ENCODE measurements at regions not wholly inside any gene's neighbourhood (a gene's known extent, or its start where the extent isn't known, plus 50 kb on each side); places are given as distances from the start of the nearest gene placed in this dataset.

DNA sequence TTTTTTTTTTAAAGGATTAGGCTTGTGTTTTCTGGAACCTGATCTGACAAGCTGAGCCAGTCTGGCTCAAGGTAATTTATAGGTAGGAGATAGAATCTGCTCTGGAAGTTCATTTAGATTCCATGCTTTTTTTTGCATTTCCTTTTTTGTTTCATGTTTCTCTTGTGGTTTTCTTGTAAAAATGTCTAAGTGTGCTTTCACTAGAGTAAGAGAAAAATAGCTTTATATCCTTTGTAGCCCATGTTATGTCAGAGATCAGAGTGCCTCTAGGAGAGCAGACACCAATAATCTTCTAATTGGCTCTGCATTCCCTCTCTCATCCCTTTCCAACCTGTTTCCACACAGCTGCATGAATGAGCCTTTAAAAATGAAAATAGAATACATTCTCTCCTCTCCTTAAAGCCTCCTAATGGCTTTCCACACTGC, 389.8 kb upstream of the KCNMB2 start:
- DNase-seq: no peak

DNA sequence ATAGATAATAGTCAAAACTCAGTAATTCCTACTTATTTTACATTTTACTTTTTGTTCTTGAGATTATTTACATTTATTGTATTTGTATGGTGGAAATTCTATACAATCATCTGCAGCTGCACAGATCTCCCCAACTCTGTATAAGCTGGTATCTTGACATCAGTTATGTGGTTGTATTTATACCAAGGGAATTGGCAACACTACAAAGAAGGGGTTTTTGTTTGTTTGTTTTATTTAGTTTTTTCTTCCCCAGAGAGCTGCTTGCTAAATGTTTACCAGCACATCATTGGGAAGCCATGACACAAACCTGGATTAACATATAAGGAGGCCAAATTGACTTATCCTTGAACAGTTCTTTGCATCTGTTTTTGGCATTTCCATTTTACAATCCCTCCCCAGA, 389.2 kb upstream of the KCNMB2 start:
- no peak for DNase-seq

DNA sequence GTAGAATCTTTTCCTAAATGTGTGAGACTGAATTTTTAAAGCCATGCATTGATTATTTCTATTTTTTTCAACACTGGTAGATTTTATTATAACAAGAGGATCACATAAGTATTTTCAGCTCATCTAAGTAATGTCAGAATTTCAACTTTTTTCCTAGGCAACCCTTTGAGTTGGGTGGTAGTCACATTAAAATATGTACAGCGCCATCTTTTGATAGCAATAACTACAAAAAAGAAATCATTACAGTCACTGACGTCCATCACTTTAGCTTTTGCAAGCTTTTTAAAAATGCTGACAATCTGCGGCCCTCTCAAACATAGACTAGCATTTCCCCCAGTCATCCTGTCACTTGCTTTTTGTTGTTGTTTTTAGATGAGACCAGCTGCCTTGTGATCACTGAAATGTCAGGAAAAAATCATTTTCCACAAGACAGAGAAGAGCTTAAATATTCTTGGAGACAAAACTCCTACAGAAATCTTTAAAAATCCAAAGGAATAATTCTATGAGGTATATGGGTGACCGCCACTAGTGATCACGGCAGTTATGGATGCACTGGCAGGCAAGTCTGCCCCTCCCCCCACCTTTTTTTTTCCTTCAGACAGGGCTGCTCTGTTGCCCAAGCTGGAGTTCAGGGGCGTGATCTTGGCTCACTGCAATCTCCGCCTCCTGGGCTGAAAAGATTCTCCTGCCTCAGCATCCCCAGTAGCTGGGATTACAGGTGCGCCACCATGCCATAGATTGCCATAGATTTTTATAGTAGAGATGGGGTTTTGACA, 384.0 kb upstream of the KCNMB2 start:
- no peak for DNase-seq

DNA sequence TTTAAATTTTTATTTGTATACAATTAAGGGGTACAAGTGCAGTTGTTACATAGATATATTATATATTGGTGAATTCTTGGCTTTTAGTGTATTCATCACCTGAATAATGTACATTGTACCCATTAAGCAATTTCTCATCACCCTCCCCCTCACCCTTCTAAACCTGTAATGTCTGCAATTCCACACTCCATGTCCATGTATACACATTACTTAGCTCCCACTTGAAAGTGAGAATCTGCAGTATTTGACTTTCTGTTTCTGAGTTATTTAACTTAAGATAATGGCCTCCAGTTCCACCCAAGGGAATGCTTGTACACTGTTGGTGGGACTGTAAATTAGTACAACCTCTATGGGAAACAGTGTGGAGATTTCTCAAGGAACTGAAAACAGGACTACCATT, 383.2 kb upstream of the KCNMB2 start:
- DNase-seq: no peak

DNA sequence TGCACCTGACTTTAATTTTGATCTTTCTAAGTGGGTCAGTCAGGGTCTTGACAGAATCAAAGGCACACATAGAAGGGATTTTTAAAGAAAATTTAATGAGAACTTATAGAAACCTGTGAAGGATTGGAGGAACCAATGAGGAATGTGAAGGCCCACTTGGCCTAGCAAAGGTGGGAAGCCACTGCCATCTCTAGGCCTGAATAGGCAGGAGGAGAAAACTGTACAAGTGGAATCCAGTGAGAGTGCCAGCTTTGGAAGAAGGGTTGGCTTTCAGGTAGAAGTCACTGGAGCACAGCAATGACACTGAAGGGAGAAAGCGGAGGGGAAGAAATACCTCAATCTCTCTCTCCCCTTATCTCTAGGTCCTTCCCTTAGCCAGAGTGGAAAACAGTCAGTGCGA, 380.7 kb upstream of the KCNMB2 start:
- no peak for DNase-seq

DNA sequence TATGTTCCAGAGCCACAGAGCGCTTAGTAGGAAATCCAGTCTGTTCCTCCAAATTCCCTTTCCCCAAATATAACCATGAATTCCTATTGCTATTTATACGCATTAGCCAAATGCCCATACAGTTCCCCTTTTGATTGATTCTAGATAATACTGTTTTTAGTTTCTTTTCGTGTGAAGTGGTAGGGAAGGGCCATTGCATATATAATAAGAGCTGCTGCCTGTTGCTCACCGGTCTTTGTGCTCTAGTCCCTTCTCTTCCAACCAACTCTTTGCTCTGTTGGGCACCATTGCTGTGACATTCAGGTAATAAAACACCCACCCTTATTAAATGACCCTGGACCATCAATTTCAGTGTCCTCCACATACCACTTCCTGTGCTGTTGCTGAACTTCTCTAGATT, 379.9 kb upstream of the KCNMB2 start:
- DNase-seq: no peak

DNA sequence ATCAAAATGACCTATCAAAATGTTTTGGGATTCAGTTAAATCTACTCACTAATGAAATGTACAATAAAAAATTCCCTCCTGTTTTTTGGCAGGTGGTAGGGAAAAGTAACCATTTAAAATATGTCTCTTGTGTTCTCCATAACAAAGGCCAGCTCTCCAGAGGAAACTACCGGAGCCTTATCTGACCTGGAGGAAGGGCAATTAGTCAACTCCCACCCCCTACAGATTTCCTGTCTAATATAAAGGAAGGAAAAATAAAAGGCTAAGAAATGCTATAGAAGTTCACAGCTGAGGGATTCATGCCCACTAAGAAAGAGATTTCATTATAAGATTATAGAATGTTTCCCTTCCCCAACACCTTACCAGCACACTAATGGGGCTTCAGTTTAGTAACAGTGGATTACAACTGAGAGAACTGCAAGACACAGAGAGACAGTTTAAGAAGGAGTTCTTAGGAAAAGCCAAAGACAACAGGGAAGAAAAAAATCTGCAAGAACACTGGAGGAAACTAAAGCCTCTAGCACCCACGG, 376.5 kb upstream of the KCNMB2 start:
- no peak for DNase-seq

DNA sequence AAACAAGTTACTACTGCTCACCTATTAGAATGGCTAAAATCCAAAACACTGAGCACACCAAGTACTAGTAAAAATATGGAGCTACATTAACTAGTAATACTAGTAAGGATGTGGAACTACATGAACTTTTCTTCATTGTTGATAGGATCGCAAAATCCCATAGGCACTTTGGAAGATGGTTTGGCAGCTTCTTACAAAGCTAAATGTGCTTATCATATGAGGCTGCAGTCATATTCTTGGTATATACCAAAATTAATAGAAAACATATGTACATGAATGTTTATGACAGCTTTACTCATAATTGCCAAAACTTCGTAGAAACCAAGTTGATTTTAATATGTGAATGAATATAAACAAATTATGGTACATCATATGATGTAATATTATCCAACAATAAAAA, 366.8 kb upstream of the KCNMB2 start:
- DNase-seq: no peak

DNA sequence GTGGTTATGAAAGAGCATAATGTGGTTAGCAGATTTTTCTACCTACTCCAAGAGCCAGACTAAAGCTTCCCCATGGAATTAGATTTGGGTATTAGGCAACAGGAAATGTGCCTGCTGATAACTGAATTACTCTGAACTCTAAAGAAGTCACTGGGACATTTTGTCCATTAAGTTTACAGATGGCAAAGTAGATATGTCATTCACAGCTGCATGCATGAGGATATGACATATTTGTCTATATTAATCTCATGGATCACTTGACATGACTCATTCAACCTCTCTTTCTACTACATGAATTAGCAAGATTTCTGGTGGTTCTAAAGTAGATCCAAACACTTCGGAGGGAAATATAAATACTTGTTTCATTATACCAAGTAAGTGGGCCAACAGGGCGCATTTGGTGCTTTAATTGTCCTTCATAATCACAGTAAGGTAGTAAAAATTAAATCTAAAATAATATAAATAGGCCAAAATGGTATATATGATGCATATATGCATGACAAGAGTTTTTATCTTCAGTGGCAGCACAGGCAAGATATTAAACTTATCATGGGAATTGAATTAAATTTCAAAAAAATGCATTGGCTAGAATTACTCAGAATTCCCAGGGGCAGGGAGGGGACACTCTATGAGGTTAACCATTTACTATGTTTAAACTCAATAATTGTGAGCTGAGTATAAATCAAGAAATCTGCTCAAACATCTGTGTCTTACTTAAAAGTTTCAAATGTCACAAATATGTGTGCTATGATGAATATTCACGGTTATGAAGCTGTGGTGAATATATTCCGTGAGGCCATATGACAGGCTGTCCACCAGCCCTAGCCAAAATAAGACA, 365.3 kb upstream of the KCNMB2 start:
- DNase-seq: no peak

DNA sequence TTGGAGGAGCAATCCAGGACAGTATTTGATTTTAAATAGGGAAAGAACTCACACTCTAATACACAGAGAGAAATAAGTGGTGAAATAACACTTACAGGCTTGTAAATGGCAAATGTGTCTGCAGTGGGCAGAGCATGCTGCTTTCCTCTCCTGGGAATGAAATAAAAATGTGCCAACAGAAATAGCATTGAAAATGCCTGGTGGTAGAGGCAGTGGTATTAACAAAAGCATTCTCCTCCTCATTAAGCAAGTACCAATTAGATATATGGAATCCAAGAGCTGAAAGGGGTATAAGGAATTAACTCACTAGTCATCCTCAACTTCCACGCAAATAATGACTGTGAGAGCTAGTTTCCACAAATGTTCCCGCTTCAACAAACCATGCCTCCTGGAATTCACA, 364.1 kb upstream of the KCNMB2 start:
- DNase-seq: no peak

DNA sequence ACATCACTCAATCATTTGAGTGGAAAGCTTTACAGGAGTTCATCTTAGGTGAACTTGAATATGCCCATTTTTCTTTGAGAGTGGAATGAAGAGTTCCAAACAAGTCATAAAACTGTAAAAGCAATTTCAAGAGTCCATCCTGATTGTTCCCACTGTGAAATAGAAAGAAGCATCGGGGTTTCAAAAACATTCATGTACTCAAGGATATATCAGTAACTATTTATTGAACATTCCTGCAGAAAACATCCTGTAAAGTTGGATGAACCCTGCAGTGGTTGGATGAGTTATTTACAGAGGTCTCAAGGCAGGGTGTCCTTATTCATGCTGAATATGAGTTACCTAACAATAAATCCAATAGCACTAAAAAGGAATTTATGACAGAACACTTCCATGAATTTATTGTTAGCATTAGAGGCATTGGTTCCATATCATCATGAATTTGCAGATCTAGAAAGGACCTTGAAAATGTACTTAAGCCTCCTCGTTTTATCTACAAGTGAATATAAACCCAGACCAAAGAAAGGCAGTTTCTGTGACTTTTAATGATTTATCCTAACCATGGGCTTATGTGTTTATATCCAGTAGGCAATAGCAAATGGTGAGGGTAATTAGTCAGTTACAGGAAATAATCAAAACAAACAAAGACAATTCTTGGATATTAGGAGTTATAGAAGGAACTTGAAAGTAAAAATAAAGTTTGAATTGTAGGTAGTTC, 361.9 kb upstream of the KCNMB2 start:
- no peak for DNase-seq

DNA sequence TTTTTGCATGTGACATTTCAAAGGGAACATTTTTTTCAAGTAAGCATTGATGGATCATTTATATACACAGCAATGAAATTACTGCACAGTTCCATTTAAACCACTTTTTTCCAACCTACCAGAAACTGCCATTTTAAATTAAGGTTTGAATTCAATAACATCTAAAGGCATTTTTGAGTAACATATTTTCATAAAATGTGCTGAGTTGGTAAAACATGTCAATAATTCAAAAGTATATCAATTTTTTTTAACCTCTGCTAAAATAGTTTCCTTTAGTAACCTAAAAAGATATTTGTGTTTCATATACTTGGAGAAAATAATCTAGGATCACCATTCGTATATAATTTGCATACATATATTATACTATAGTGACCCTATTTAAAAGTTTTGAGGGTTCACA, 355.1 kb upstream of the KCNMB2 start:
- DNase-seq: no peak

DNA sequence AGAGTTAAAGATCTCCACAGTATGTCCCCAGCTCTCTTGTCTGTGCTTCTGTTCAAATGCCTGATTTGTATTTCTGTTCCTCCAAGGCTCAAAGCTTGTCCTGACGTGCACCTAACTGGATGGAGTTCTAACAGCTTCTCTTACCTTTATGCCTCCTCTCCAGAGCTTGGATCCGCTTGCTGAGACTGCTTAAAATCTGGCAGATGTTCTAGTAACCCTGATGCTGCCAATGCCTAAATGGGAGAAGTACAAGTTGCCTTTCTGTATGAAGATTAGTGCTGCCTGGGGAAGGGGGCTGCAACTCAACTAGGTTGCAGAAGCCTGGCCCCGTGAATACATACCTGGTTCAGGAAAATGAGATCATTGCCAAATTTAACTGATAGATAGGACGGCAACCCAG, 354.5 kb upstream of the KCNMB2 start:
- DNase-seq: no peak

DNA sequence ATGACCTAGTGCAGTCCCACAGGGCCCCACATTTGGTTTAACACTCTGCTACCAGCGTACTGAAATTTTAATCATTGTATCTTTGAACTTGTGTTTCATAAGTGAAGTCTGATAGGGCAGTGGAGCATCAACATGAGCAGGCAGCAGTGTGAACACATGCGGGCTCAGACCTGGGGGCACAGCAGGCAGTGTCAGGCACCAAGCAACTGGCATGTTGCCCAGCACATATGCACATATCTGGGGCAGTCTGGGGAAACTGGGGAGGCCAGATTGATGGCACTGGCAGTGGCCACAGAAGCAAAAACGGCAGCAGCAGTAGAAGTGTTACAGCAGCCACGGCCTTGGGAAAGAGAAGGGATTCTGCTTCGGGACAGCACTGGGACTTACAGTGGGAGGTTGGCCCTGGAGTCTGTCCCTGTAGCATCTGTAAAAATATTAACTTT, 353.9 kb upstream of the KCNMB2 start:
- DNase-seq: no peak

DNA sequence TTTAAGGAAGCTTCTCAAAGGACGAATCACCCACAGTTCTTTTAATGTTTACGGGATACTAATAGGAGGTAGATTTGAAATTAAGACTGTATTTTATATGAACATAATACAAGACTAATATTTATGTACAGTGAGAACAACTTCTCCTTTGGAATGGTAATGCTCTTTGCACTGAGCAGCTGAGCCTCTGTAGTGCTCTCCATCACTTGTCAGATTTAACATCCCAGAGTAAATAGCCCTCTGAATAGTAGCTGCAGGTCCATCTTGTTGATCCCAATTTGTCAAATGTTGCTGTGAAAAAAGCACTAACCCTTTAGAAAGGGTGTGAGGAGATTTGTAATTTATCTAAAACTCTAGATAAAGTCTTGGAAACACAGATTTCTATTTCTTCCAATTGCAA, 351.4 kb upstream of the KCNMB2 start:
- DNase-seq: no peak

DNA sequence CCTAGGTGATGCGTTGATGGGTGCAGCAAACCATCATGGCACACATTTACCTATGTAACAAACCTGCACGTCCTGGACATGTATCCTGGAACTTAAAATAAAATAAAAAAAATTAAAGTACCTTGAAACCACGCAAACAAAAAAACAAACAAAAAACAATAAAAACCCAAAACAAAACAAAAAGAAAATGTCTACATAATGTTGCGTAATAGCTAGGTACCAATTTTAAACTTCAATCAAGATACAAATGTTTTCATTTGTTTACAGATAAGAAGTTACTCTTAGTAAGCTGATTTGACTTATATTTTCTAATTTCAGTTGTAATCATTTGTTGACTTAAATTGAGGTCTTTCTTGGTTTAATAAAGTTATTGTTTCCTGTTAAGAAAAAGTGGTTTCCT, 349.6 kb upstream of the KCNMB2 start:
- DNase-seq: no peak

DNA sequence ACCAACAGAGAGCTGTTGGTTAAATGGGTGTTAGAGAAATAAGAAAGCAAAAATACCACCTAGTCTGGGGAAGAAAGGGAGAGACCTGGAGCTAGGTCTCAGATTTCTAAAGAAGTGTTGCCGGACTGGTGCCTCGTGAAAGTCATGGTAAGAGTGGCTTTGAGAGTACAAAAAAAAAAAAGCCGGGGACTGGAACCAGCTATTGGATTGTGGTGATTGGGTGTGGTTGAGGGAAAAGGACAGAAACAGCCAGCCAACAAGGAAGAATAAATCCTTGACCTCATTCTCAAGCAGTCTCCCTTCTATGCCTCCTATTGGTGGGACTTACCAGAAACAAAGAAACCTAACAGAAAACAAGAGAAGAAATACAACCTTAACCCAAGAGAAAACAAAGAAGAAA, 346.4 kb upstream of the KCNMB2 start:
- no peak for DNase-seq

DNA sequence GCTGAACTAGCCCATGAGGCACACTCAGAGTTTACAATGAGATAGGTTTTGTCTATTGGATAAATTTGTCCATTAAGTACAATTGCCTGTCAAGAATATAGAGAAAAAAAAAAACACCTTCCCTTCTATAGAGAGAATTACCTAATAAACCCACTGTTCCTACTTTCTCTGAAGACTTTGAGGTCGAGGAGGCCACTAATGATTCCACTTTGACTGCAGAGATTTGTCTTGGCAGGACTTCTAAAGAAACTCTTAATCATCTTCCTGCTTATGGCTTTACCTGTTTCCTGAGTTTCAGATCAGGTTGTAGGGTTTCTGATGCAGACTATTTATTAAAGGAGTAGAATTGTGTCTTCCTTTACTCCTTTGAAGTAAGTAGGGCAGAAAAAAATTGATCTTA, 342.4 kb upstream of the KCNMB2 start:
- DNase-seq: no peak

DNA sequence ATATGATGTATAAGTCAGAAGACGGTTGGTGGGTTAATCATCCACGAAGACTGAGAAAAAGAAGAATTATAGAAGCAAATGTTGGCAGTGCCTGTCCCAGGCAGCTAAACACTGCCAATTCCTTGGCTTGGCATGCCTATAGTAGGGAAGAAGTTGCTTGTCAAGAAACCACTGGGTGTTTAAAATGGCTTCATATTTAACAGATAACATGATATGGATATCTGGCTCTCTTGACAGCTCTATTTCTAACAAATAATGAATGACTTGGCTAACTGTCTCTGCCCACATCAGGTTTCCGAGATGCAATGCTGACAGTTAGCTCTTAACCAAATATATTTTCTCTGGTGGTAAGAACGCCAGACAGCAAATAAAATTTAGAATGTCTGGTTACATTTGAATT, 341.7 kb upstream of the KCNMB2 start:
- no peak for DNase-seq

DNA sequence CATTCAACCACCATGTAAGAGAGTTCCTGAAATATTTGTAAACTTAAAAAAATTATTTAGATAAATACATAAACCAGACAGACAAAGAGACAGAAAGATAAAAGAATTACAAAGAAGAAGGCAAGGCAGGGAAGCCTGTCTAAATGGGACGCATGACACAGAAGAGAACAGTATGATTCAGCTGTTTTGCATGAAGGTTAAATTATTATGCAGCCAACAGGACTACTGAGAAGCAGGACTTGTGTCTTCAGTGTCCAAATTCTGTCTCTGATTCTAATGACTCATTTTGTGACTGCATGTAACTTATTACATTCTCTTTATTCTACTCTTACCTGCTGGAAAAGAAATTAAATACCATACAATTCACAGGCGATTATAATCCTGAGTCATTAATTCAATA, 340.4 kb upstream of the KCNMB2 start:
- no peak for DNase-seq

DNA sequence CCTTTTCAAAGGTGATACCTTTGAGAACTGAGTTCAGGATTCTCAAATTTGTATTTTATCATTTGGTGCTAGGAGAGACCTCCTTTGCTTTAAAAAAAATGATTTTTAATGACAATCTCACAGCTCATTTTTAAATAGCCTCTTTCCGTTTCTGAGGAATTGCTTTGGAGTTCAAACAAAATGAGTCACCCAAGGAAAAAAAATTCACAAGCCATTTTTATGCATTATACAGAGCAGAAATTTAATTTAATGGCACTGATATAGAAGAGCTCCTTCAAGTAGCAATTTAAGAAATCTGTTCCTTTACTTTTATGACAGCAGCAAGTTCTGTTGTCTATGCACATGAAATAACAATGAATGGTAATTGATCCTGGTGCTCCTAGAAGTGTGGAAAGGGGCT, 337.9 kb upstream of the KCNMB2 start:
- DNase-seq: no peak

DNA sequence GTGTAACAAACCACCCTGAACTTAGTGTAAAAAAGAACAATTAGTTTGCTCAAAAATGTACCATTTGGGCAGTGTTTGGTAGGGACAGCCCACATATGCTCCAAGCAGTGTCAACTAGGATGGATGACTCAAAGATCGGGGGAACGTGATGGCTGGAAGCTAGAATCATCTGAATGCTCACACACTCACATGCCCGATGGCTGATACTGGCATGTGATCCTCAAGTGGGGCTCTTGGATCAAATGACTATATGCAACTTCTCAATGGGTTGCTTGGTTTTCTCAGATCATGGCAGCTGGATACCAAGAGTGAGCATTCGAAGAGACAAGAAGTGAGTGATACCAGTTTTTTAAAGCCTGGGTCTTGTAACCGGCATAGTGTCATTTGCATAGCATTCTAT, 335.9 kb upstream of the KCNMB2 start:
- no peak for DNase-seq

DNA sequence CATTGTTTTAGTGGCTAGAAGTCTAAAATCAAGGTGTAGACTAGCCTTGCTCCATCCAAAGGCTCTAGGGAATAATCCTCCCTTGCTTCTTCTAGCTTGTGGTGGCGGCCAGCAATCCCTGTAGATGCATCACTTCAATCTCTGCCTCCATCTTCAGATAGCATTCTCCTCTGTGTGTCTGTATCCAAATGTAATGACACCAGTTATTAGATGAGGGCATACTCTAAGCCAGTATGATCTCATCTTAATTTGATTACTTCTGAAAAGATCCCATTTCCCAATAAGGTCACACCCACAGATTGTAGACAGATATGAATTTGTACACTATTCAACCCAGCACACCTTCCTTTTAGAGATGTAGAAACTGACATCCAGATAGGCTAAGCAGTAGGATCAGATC, 334.5 kb upstream of the KCNMB2 start:
- DNase-seq: no peak
